ENCODE measurements at regions not wholly inside any gene's neighbourhood (a gene's known extent, or its start where the extent isn't known, plus 50 kb on each side); places are given as distances from the start of the nearest gene placed in this dataset.

DNA sequence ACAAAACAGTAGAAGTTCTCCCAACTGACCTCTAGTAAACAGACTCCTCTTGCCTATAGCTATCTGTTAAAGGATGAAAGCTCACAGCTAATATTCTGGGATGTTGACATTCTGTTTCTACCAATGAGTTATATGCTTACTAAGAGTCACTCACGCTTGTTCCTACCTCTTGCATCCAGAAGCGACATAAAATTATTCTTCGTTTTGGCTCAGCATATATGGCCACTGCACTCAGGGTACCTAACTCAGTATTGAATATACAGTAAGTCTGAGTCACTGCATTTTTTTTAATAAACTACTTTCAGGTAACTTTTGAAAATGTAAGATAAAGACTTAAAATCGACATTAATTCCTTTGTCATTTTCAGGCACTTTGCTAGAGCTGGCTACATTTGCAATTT, 214.4 kb upstream of the STXBP5 start:
- DNase-seq, result no peak

DNA sequence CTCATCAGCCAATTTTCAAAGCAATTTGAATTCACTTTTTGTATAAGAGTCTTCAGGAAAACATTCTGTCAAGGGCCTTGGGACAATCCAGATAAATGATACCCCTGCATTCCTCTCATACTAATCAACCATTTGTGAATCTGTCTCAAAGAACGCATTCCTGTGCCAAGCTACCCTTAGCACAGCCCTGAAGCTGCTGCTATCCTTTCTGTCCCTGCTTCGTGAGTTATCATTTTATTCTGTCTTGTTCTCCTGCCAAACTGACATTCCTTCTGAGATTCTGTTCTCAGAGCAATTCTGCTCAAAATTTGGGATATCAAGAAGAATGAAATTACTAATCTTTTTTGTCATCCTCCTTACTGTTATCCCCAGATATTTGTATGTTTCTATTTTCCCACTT, 213.9 kb upstream of the STXBP5 start:
- DNase-seq, result no peak

DNA sequence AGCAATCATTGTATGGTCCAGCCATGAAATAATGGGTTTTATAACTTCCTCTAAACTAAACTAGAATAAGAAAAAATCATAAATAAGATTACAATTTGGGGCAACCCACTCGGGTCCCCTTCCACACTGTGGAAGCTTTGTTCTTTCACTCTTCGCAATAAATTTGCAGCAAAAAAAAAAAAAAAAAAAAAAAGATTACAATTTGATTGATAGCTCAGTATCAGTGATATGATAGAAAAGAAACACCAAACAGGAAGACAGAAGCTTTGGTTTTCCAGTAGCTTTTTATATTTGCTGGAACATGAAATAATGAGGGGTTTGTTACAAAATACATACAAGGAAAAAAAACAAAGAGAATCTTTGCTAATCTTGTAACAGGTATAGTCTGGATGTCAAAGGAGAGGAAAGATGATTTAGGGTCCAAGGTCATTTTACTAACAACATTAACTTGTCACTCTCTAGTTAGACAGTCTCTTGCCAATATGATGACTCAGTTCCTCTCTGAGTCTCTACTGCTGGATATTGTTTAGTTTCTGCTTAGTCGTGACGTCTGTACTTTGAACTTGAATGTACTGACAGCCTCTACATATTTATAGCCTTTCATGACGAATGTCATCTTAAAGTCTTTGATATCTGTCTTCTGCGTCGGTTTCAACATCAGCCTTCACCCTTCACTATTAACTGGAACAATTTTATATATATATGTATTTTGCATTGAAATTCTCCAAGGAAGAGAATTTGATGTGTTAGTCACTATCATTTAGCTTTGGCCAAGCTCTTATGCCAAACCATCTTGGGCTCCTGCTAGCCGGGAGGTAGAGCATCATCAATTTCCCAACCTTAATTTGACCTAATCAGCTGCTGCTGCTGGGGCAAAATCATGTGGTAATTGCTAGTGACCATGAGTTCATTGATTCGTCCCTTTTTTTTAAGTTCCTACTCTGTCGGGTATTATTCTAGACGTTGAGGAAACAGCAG, 213.1 kb upstream of the STXBP5 start:
- no peak for DNase-seq

DNA sequence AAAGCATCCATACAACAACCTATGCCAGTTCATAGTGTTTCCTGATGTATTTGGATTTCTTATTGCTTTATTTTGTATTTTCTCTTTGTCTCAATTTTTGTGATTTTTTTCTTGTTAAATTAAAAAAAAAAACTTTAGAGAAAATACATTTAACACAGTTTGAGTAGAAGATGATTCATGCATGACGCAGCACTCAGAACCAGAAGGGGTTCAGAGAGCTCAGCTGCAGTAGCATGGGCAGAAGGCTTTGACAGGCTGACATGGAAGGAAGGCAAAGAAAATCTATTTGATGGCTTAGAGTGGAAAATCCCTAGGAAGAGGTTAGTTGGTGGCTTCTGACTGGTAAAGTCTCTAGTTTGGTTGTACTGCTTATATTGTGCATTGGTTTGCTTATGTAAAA, 207.2 kb upstream of the STXBP5 start:
- DNase-seq, result no peak

DNA sequence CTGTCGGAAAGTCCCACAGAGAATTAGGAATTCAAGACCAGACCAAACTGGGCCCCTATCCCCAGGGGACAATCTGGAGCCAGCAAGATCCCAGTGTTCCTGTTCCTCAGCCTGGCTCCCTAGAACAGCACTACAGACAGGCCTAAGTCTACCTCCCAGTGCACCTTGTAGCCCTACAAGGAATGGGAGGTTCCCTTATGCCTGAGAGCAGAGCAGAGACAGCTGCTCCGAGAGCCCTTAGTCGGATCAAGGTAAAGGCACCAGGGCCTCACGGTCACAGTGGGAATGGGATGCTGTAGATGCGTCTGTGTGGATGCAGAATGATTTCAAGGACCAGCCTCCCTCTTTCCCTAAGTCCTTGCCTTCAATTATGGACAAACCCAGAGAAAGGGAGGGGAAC, 204.5 kb upstream of the STXBP5 start:
- no peak for DNase-seq

DNA sequence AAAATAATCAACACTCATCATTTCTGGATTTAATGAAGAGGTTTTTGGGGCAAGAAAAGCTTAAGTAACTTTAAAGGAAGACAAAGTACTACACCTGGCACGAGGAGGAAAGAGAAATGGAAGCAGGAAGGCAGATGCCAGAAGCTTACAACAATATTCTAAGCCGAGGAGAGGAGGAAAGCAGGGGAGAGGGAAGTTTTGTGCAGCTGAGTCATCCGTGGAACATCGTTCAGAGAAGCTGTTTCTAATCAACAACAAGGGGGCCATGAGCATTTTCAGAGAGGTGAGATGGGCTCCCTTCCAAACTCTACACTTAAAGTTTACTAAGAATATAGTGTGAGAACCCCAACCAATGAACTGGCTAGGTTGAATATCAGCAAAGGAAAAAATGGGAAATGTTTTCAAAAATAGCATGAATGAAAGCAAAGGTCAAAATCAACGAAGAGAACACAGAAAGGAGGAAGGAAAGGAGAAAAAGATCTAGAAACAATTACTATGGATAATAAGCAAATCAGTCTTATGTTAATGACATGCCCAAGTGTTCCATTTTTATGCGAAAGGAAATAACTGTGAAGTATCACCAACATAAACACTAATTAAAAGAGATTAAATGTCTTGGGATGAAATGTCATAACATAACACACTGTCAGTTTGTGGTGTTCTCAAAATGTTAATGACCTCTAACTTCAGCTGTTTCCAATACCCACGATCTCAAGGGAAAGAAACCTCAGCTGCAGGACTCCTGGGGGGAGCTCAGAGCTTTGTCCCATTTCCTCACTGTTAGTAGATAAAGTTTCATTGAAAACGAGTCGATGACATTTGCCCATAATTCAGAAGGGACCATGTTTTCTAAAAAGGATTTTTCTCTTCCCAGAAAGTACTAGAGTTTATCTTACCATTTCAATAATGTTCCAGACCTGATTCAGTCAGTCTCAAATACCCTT, 203.4 kb upstream of the STXBP5 start:
- no peak for DNase-seq

DNA sequence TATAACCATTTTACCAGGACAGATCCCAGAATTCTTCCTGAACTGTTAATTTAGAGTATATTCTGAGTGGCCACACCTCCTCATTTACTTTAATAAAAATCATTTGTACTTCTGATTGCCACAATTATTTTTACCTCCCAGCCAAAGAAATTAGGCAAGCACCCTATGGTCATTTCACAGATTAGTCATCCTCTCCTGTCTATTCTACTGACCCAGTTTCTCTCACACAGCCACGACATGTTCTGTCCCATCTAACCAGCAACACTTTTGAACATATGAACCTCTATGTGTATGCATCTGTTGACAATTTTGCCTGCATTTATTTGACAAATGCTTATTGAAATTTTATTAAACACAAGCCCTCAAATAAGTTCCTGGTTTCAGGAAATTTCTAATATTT, 202.6 kb upstream of the STXBP5 start:
- no peak for DNase-seq

DNA sequence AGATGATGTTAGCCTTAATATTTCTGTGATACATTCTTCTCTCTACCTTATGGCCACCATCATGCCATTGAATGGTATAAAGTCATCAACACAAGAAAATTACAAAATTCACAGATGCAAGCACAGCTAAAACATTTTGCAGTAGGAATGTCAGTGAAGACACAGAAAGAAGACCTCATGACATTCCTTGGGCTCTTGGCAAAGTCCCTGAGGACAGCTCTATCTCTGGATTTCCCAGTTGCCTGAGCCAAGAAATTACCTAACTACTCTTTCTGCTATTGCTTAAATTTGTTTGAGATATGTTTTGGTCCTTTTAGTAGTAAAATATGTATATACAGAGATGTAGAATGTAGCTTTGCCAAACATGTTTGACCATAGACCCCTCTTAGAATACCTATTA, 201.0 kb upstream of the STXBP5 start:
- no peak for DNase-seq

DNA sequence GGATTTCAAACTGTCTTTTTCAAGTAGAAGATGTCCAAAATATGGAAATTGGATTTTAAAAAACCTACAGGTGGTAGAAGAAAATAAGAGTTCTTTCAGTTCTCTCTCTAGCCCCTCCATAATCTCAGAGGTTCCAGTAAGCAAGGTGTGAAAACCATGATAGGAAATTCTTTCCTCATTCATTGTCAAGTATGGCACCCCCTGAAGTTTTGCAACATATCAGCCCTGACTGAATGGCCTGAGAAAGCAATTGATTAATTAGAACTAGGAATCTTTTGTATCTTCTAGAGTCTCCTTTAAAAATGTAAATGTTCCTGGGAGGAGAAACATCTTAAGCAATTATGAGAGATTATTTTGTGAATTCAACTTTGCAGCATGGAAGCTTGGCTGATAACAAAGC, 198.7 kb upstream of the STXBP5 start:
- DNase-seq, result no peak

DNA sequence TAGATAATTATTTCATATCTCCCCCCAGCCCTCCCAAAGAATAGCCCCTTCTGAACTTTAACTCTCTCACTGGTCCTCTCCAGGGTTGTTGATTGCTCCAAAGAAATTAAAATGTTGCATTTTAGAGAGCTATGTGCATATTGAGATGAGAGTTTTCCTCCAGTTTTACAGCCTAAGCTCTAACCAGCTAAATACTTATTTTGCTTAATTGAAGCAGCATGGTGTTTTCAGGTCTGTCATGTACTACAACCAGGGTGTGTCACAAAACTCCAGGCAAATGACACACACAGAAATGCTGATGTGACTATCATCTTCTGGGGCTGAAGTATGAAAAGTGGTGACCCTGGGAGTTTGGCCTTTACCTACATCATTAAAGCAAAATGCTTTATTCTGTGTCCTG, 196.8 kb upstream of the STXBP5 start:
- no peak for DNase-seq

DNA sequence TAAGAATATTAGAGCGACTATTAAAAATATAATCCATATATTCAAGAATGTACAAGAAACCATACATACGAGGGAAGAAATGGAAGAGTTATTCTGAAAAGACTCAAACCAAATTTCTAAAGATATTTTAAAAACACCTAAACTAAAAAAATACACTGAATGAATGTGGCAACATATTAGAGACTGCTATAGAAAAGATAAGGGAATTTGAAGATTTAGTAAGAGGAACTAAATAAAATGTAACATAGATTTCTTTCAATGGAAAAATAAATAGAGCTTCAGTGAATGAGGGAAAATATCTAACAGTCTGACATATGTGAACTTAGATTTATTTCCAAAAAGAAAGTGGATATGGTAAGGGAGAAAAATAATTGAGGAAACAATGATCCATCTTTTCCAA, 194.9 kb upstream of the STXBP5 start:
- DNase-seq, result no peak

DNA sequence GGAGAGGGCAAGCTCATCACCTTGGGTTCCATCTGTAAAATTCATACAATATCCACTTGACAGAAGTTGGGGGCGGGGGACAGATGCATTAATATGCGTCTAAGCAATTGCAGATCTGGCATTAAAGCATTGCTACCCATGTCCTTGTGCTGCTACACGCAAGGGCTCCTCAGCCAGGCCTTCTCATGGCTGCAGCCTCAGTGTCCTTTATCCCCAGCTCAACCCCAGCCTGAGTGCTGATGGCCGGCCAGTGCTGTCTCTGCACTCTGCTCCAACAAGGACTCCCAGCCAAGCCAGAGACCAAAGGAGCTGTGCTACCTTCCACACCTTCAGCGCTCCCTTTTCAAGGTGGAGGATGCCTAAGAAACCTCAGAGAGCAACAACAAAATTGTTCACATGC, 188.5 kb upstream of the STXBP5 start:
- DNase-seq, result no peak

DNA sequence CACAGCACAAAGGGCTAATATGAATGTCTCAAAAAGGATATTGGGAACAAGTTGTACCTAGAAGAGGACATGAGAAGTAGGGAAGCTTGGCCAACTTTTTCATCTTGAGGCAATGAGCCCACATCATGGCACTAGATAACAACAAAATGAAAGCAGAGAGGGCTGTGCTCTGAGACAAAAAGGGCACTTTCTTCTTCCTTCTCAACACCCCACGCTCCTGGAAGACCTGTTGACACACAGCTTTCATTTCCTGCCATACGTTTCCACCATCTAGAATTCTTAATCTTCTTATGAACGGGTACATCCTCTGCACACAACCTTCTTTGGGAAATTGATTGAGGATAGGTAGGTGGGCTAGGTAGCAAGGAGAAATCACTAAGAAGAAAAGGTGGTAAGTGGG, 187.8 kb upstream of the STXBP5 start:
- no peak for DNase-seq

DNA sequence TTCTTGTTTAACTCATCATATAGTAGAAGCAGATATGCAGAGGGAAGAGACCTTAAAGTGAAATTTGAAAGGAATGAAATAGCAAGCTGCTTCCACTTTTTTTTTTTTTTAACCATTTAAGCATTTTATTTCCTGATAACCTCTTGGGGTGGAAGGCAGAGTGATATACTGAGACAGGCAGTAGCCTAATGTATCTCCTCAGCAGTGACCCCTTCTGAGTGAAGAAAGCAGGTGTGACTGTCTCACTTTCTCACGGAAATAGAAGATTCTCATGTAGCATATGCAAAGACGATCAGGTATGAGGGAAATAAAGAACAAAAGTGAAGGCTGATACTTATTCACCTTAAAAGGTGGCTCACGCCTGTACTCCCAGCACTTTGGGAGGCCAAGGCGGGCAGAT, 187.1 kb upstream of the STXBP5 start:
- DNase-seq, result no peak

DNA sequence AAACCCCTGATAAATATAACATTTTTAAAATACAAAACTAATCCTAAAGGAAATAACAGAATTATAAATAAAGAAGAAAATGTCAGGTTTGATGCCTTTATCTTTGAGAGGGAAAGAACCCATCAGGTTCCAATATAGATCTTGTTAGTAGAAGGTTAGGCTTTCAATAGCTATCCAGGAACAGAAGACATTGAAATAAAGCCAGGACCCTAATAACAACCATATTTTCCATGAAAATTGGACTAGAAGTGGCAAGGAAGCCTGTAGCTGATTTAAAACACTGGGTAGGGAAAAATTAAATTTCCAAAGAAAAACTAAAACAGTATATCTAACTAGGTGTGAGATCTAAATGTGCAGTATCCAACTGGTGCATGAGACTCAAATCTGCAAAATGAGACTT, 185.2 kb upstream of the STXBP5 start:
- DNase-seq, result no peak

DNA sequence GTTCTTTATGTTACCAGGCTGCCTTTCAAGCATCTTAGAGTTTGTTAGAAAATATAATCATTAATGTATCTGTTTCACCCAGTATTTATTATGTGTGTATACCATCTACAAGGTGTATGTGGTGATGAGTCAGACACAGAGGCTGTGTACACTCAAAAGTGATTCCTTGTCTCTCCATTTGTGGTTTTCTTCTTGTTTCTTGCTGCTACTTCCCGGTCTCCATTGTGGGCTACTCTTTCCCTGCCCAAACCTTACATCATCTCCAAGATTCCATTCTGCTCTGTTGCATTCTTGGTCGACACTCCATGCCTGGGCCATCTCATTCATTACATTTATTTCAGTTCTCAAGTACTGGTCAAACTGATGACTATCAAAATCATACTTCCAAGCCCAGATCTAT, 182.2 kb upstream of the STXBP5 start:
- DNase-seq, result no peak

DNA sequence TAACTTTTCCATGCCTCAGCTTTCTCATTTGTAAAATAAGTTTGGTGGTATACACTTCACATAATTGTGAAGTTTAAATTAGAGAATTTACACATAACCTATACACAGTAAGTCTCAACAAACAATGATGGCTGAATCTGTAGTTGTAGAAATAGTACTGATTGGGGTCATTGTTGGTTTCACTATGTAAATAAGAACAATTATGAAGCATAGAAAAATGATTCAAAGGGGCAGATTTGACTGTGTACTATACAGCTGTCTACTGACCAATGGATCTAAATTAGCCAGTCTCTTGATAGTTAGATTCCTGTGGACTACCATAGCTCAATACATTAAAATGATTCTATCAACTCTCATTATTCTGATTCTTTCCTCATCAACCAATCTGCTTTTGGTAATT, 181.1 kb upstream of the STXBP5 start:
- DNase-seq, result no peak

DNA sequence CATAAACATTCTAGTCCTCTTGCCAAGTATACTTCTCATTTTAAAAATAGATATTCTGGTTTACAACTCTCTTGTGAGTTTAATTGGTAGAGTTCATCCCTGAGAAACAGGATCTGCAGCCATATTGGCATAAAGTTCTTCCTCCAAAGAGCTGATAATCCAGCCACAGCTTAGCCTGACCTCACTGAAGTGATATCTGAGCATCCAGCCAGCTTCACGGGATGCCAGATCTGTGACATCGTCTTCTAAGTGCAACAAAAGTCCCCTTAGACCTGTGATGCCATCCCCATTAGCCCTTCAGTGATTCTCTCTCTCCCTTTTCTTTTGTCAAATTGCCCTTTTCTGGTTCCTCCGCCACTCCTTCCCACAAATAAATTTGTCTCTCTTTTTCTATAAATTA, 180.6 kb upstream of the STXBP5 start:
- DNase-seq, result no peak

DNA sequence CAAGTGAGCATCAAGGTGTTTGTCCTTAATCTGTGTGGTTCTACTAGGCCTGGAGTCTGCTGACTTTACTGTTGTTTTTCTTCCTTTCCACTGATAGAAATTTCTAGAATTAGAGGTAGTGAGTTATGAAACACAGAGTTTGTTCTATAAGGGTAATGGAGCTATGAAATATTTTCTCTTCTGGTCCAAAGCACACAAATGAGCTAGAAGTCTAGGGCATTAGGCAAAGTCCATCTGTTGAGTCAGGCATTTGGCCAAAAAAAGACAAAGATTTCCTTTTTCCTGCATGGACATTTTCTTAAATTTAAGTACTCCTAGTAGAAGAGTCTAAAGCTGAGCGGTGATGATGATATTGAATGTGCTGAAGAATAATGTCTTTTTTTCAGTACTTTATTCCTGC, 174.3 kb upstream of the STXBP5 start:
- no peak for DNase-seq

DNA sequence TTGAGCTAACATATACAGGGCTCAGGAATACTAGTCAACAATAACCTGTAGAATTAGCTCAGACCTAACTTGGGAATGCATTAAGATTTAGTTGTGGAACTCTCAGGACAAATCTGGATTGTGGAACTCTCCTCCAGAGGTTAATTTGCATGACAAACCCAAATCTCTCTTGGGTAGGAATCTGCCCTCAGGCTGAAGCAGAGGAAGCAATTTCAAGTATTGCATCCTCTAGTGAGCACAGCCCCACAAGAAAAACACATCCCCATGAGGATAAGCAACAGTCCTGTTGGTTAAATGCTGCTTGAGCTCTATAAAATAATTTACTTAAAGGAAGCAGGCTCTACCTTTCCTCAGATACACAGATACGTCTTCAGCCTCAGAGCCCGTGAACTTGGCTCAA, 170.9 kb upstream of the STXBP5 start:
- DNase-seq, result no peak

DNA sequence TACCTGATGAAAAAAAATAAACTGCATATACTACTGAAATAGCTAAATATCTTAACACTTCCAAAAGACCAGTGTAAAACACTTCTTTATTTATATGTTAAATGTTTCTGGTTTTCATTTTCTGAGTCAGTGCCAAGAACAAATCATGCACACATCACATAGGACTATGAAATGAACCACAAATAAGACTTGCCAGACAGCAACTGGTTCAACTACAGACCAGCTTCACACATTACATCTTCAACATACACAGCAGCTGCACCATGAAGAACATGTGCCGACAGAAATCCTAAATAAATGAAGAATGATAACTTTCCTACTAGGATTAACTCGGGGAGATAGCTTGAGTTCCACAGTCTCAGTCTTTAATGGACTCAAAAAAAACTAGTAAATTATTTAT, 168.3 kb upstream of the STXBP5 start:
- no peak for DNase-seq

DNA sequence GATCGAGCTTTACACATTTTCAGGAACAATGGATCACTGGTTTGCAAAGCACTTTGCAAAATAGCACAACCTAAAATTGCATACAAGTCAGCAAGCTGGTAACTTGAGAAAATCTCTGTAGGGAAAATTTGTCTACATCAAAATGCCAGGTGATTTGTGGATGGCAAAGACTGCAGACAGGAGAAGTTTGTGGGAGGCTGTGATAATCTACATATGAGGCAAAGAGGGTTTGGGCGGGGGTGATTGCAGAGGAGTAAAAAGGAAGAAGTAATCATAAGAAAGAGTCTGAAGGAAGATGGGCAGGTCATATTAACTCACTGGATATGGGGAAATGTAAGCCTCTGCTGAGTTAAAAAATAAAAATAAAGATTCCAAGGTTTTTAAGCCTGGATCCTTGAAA, 166.3 kb upstream of the STXBP5 start:
- no peak for DNase-seq

DNA sequence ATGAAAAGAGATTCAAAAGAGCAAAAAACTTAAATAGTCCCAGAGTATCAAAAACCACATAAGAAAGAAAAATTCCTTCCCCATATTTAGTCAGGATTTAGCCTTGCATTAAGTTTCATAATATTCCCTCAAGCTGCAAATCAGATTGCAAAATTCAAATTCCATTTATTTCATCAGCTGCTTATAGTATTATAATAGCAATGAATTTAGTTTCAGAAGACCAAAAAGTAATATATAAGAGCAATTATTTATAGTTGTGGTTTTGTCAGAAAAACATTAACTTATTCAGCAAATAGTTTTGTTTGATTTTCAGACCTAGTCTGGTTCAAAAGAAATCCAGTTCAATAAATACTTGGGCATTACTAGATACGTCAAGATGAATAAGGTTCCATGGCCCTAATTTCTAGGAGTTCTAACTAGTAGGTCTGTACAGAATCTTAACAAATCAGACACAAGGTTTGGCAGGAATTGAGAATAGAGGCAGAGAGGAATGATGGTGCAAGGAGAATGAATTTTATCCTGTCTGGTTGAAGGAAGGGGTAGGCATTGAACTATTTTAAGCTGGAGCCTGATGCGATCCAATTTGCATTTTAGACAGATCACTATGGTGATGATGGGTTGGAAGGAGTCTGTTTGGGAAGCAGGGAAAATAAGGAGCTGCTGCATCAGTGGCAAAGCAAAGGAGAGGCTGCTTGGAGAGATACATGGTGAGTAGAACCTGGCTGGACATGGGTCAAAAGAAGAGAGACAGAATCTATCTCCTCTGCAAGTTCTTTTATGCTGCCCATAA, 163.9 kb upstream of the STXBP5 start:
- DNase-seq, result no peak

Measured in CD4-positive, alpha-beta T cell treated with Interleukin-4 for 1 hour (primary cell).